ENCODE measurements at regions not wholly inside any gene's neighbourhood (a gene's known extent, or its start where the extent isn't known, plus 50 kb on each side); places are given as distances from the start of the nearest gene placed in this dataset.

DNA sequence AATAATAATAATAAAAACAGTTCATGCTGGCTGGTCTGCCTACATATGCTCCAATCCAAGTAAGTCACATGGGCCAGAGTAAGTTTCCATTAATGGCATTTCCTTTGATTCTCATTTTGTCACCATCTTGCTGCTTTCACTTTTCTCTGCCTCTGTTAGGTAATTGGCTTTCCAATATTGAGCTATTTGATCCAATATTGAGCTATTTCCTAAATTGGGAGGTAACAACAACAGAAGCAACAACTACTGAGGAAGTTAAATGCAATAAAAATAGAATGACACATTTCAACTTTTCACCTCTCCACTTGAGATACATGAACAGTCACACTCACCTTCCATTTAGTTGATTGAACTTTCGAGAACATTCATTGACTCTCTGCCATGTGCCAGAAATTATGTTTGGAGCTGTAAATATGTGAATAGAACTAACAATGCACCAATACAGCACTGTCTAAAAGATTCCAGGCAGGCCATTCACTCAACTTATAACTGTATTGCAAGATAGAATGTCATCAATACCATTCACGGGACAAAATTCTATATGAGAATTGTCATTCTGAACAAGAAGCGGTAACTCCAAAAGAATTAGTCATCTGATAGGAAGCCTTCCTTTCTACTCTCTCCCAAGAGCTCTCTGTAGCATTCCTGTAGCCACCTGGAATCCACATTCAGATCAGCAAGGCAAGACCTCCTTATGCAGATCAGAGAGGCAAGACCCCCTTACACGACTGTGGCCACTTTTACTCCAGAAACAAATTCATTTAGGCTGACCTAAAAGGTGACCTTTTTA lies 136.4 kb downstream of the PHLDA1 start:
- Mint-ChIP-seq H3K9me3 (no peaks in the 10 kb centered on the region), H3K27ac (no peak overlapping the region), H3K4me1 (ENCODE audit: low read depth) (peaks cover 7% of the 10 kb centered on the region), H3K36me3 (ENCODE audit: low read depth) (no peaks in the 10 kb centered on the region), H3K27me3 (peaks cover 24% of the 10 kb centered on the region), H3K4me3 (no peak overlapping the region)
- DNase-seq: no peak

DNA sequence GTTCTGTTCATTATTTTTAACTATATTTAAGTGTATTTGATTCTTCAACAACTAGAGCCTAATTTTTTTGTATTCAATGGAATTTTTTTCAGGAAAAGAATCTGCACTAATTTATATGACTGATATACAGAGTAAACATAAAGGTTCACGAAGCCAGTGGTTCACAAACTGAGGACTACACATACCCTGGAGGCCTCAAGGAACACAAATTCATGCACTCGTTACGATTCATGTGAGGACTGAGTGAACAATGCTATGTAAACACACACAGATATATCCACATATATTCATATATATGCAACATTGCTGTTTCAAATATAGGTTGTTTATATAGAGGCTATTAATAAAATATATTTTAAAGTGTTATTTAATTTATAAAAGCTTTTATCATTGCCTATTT lies 137.8 kb downstream of the PHLDA1 start:
- Mint-ChIP-seq H3K27me3 (peaks cover 29% of the 10 kb centered on the region), H3K36me3 (ENCODE audit: low read depth) (no peaks in the 10 kb centered on the region), H3K27ac (no peak overlapping the region), H3K4me1 (ENCODE audit: low read depth) (peaks cover 8% of the 10 kb centered on the region), H3K4me3 (no peak overlapping the region), H3K9me3 (no peaks in the 10 kb centered on the region)
- no peak for DNase-seq

GRCh38 chr12:75892731-75893408 lies 138.7 kb downstream of the PHLDA1 start:
- Mint-ChIP-seq H3K4me3 (no peak overlapping the region), H3K36me3 (ENCODE audit: low read depth) (no peaks in the 10 kb centered on the region), H3K27ac (no peak overlapping the region), H3K27me3 (peaks cover 22% of the 10 kb centered on the region), H3K9me3 (no peaks in the 10 kb centered on the region), H3K4me1 (ENCODE audit: low read depth) (peaks cover 12% of the 10 kb centered on the region)
- DNase-seq: no peak

GRCh38 chr12:75891072-75891471 lies 140.5 kb downstream of the PHLDA1 start:
- Mint-ChIP-seq H3K27me3 (peaks cover 14% of the 10 kb centered on the region), H3K27ac (no peak overlapping the region), H3K4me1 (ENCODE audit: low read depth) (peaks cover 15% of the 10 kb centered on the region), H3K9me3 (no peaks in the 10 kb centered on the region), H3K4me3 (no peak overlapping the region), H3K36me3 (ENCODE audit: low read depth) (no peaks in the 10 kb centered on the region)
- no peak for DNase-seq

GRCh38 chr12:75890660-75891059 lies 140.9 kb downstream of the PHLDA1 start:
- Mint-ChIP-seq H3K9me3 (no peaks in the 10 kb centered on the region), H3K36me3 (ENCODE audit: low read depth) (no peaks in the 10 kb centered on the region), H3K27ac (no peak overlapping the region), H3K27me3 (peaks cover 14% of the 10 kb centered on the region), H3K4me1 (ENCODE audit: low read depth) (peaks cover 15% of the 10 kb centered on the region), H3K4me3 (no peak overlapping the region)
- no peak for DNase-seq

DNA sequence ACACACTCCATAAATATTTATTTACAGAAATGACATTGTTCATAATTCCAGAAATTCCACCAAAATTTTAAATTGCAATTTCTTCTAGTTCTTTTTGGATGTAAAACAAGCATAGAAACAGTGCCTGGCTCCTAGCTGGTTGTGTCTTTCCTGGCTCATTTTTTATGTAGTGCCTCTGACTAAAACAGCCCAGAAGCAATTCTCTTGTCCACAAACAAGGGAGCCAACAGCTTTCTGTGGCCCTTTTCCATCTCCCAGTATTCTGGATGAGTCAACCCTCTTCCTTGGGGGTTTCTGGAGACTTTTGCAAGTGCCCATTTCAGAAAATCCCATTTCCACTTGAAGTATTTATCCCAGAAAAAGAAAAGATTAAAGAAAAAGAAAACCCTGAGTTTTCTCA lies 141.4 kb downstream of the PHLDA1 start:
- no peak overlapping the region for H3K4me3 Mint-ChIP-seq
- DNase-seq: no peak
- H3K27ac Mint-ChIP-seq: no peak overlapping the region
- H3K36me3 Mint-ChIP-seq (ENCODE audit: low read depth): no peaks in the 10 kb centered on the region
- no peaks in the 10 kb centered on the region for H3K9me3 Mint-ChIP-seq
- peaks cover 14% of the 10 kb centered on the region for H3K27me3 Mint-ChIP-seq
- peaks cover 15% of the 10 kb centered on the region for H3K4me1 Mint-ChIP-seq (ENCODE audit: low read depth)

DNA sequence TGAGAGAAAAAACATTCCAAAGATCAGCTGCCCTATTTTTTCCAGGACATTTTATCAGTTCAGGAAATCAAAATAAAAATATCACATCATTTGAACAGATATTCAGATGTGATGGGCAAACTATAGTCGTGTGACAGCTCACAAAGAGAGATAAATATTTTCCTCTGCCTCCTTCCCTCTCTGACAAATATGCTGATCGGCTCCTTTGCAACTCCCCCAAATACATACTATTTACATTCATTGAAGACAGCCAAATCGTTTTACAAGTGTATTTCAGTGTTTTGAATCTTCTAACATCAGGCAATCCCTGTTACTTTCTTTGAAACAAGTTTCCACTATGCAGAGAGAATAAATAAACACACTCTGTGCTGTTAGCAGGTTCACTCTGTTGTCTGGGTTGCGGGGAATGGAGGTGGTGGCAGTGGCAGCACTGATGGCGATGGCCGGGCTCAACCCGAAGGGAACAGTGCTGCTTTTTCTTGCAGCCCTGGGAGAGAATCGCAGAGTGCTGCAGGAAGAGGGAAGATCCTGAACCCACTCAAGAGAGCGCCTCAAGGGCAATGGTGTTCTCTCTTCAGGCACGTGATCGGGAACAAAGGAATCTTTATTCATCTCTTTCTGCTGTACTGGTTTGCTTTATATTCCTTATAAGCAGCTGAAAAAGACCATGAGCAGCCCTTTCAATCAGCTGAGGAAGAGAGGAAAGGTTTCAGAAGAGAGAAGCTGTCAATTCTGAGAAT lies 142.5 kb downstream of the PHLDA1 start:
- no peak for DNase-seq
- no peaks in the 10 kb centered on the region for H3K9me3 Mint-ChIP-seq
- peaks cover 17% of the 10 kb centered on the region for H3K4me1 Mint-ChIP-seq (ENCODE audit: low read depth)
- H3K27me3 Mint-ChIP-seq: peaks cover 14% of the 10 kb centered on the region
- no peak overlapping the region for H3K4me3 Mint-ChIP-seq
- no peaks in the 10 kb centered on the region for H3K36me3 Mint-ChIP-seq (ENCODE audit: low read depth)
- no peak overlapping the region for H3K27ac Mint-ChIP-seq

DNA sequence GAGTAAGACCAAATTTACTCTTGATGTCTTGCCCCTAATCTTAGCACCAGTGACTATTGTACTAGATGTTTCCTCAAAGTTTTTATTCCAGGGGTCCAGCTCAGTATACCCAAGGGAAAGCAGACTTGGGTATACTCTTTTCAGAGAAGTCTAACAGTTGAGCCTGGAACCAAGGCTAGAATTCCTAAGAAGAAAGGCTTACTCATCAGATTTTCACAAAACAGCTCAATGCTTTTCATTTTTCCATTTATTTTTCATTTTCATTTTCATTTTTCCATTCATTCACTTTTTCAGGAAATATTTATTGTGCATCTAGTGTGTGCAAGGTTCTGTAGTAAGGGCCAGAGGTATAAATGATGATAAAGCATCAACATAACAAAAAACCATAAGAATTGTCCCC lies 143.2 kb downstream of the PHLDA1 start:
- Mint-ChIP-seq H3K27me3 (peaks cover 17% of the 10 kb centered on the region), H3K36me3 (ENCODE audit: low read depth) (no peaks in the 10 kb centered on the region), H3K4me1 (ENCODE audit: low read depth) (peaks cover 23% of the 10 kb centered on the region)

GRCh38 chr12:75887979-75888378 lies 143.6 kb downstream of the PHLDA1 start:
- Mint-ChIP-seq H3K27ac (no peak overlapping the region), H3K4me1 (ENCODE audit: low read depth) (peaks cover 23% of the 10 kb centered on the region), H3K36me3 (ENCODE audit: low read depth) (no peaks in the 10 kb centered on the region), H3K9me3 (no peaks in the 10 kb centered on the region), H3K4me3 (no peak overlapping the region), H3K27me3 (peaks cover 20% of the 10 kb centered on the region)
- no peak for DNase-seq

More for the DNA sequence above, 143.2 kb downstream of the PHLDA1 start:
- Mint-ChIP-seq H3K4me3 (no peak overlapping the region), H3K9me3 (no peaks in the 10 kb centered on the region), H3K27ac (no peak overlapping the region)
- no peak for DNase-seq

- no peaks in the 10 kb centered on the region for H3K9me3 Mint-ChIP-seq
- H3K27ac Mint-ChIP-seq: no peak overlapping the region
- no peak overlapping the region for H3K4me3 Mint-ChIP-seq
- peaks cover 23% of the 10 kb centered on the region for H3K27me3 Mint-ChIP-seq
- no peaks in the 10 kb centered on the region for H3K36me3 Mint-ChIP-seq (ENCODE audit: low read depth)
- peaks cover 15% of the 10 kb centered on the region for H3K4me1 Mint-ChIP-seq (ENCODE audit: low read depth)
- no peak for DNase-seq
Measured at GRCh38 chr12:75884465-75884985, 147.1 kb downstream of the PHLDA1 start.

GRCh38 chr12:75883241-75883640 lies 148.3 kb downstream of the PHLDA1 start:
- Mint-ChIP-seq H3K36me3 (ENCODE audit: low read depth) (no peaks in the 10 kb centered on the region), H3K4me1 (ENCODE audit: low read depth) (peaks cover 15% of the 10 kb centered on the region), H3K4me3 (no peak overlapping the region), H3K27ac (no peak overlapping the region), H3K9me3 (no peaks in the 10 kb centered on the region), H3K27me3 (peaks cover 21% of the 10 kb centered on the region)
- no peak for DNase-seq

GRCh38 chr12:75882421-75882820 lies 149.2 kb downstream of the PHLDA1 start:
- peaks cover 18% of the 10 kb centered on the region for H3K4me1 Mint-ChIP-seq (ENCODE audit: low read depth)
- H3K9me3 Mint-ChIP-seq: no peaks in the 10 kb centered on the region
- no peak overlapping the region for H3K4me3 Mint-ChIP-seq
- peaks cover 21% of the 10 kb centered on the region for H3K27me3 Mint-ChIP-seq
- no peak for DNase-seq
- no peak overlapping the region for H3K27ac Mint-ChIP-seq
- no peaks in the 10 kb centered on the region for H3K36me3 Mint-ChIP-seq (ENCODE audit: low read depth)

DNA sequence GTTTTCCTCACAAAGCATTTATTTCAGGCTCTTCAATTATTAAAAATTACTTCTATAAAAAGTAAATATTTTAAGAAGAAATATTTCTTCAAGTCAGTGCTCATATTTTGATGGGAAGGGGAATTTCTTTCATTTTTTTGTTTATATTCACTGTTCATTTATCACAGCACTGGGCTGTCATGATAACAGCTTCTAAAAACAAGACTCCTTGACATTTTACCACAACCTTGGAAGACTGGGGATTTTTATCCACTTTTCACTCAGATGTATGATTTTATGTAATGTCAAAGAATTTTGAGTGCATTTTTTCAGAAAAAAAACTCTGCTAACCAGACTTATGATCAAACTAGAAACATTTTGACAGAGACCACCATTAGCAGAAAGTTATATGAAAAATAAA lies 149.7 kb downstream of the PHLDA1 start:
- Mint-ChIP-seq H3K4me3 (no peak overlapping the region), H3K36me3 (ENCODE audit: low read depth) (no peaks in the 10 kb centered on the region), H3K4me1 (ENCODE audit: low read depth) (peaks cover 23% of the 10 kb centered on the region), H3K27ac (no peak overlapping the region), H3K27me3 (peaks cover 21% of the 10 kb centered on the region), H3K9me3 (no peaks in the 10 kb centered on the region)
- no peak for DNase-seq

DNA sequence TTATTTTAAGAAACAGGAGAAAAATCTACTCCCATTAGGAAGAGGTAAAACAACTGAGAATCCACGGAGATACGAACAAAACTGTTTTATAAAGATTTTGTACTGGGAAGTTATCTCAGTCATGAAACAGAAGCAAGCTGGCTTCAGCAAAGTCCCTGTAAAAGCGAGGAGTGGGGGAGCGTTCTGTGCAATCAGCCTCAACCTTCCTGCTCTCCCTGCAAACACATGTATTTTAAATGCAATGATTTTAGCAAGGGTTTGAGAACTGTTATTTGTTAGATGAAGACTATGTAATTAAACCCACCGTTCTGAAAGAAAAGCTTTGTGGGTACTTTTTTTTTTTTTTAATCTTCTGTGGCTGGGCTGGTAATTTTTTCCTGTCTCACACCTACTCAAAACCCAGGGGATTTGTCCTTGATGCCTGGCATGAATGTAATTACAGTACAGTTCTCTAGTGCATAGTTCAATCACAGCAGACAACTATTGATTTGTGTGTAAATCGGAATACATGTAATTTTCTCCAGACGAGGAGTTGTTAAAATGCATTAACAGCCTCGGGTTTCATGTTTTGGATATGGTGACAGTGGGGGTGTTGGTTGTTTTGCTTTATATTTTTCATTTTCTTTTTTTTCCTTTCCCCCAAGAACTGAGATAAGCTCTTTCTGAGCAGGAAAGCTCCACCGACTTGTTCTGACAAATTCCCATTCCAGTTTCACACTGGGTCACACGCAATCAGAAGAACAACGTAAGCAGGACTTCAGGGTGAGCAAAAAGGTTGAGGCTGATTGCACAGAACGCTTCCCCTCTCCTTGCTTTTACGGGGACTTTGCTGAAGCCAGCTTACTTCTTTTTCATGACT lies 153.6 kb downstream of the PHLDA1 start:
- H3K27me3 Mint-ChIP-seq: peaks cover 29% of the 10 kb centered on the region
- H3K36me3 Mint-ChIP-seq (ENCODE audit: low read depth): no peaks in the 10 kb centered on the region
- H3K27ac Mint-ChIP-seq: no peak overlapping the region
- H3K9me3 Mint-ChIP-seq: peaks cover 3% of the 10 kb centered on the region
- no peak overlapping the region for H3K4me3 Mint-ChIP-seq
- DNase-seq: no peak
- peaks cover 22% of the 10 kb centered on the region for H3K4me1 Mint-ChIP-seq (ENCODE audit: low read depth)

Data from activated T-cell treated with anti-CD3 and anti-CD28 coated beads, Interleukin-2, amount 50 U/mL, for 24 hours (primary cell).